ENCODE measurements at regions not wholly inside any gene's neighbourhood (a gene's known extent, or its start where the extent isn't known, plus 50 kb on each side); places are given as distances from the start of the nearest gene placed in this dataset.

- Mint-ChIP-seq H3K27me3 (no peaks in the 10 kb centered on the region), H3K4me3 (no peak overlapping the region), H3K27ac (no peak overlapping the region)
Measured at GRCh38 chr14:71212093-71212492, 304.8 kb downstream of the PCNX1 start.

DNA sequence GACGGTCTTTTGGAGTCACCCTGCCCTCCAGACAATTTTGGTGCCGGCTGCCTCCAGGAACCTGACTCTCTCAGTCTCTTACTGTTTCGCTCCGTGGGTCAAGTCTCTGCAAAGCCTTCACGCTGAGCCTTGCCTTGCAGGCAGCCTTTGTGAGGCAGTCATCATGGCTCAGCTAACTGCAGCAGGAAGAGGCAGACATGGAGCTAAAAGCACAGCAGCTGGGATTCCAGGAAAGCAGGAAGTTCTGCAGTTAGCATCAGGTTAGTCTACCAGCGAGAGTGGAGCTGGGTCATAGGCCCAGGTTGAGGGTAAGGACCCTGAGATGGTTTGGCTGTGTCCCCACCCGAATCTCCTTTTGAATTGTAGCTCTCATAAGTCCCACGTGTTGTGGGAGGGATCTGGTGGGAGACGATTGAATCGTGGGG lies 305.4 kb downstream of the PCNX1 start:
- no peaks in the 10 kb centered on the region for H3K36me3 Mint-ChIP-seq (ENCODE audit: low read depth)
- no peak for DNase-seq
- H3K27me3 Mint-ChIP-seq: no peaks in the 10 kb centered on the region
- peaks cover 7% of the 10 kb centered on the region for H3K9me3 Mint-ChIP-seq
- no peak overlapping the region for H3K27ac Mint-ChIP-seq
- H3K4me1 Mint-ChIP-seq (ENCODE audit: low read depth): peaks cover 15% of the 10 kb centered on the region
- H3K4me3 Mint-ChIP-seq: no peak overlapping the region

More at GRCh38 chr14:71212093-71212492, 304.8 kb downstream of the PCNX1 start:
- DNase-seq: no peak
- Mint-ChIP-seq H3K4me1 (ENCODE audit: low read depth) (peaks cover 10% of the 10 kb centered on the region), H3K36me3 (ENCODE audit: low read depth) (no peaks in the 10 kb centered on the region), H3K9me3 (peaks cover 6% of the 10 kb centered on the region)

GRCh38 chr14:71214241-71214640 lies 307.0 kb downstream of the PCNX1 start:
- no peak for DNase-seq
- H3K27me3 Mint-ChIP-seq: no peaks in the 10 kb centered on the region
- H3K36me3 Mint-ChIP-seq (ENCODE audit: low read depth): peaks cover 4% of the 10 kb centered on the region
- H3K9me3 Mint-ChIP-seq: peaks cover 13% of the 10 kb centered on the region
- no peak overlapping the region for H3K4me3 Mint-ChIP-seq
- peaks cover 30% of the 10 kb centered on the region for H3K4me1 Mint-ChIP-seq (ENCODE audit: low read depth)
- no peak overlapping the region for H3K27ac Mint-ChIP-seq

DNA sequence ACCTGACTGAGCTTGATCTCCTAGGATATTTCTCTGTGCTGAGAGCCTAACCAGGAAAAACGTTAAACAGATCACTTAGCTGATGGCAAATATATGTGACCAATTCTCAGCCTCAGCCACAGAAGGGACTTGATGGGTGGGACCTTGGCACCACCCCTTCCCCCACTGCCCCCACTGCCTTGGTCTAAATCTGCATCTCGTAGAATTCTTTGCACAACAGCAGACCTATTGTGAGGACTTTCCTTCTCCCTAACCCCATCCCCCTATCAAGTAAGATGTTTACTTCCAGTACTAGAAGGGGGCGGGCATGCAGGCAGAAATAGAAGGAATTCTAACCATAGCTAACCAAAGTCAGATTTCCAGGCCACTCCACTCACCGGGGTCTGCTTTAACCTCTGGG lies 313.2 kb downstream of the PCNX1 start:
- Mint-ChIP-seq H3K9me3 (peaks cover 17% of the 10 kb centered on the region), H3K27me3 (no peaks in the 10 kb centered on the region), H3K4me1 (ENCODE audit: low read depth) (peaks cover 37% of the 10 kb centered on the region), H3K4me3 (no peak overlapping the region), H3K27ac (no peak overlapping the region), H3K36me3 (ENCODE audit: low read depth) (peaks cover 4% of the 10 kb centered on the region)
- DNase-seq: no peak

- H3K27ac Mint-ChIP-seq: no peak overlapping the region
- no peak for DNase-seq
- H3K36me3 Mint-ChIP-seq (ENCODE audit: low read depth): peaks cover 4% of the 10 kb centered on the region
- no peak overlapping the region for H3K4me3 Mint-ChIP-seq
- H3K4me1 Mint-ChIP-seq (ENCODE audit: low read depth): peaks cover 37% of the 10 kb centered on the region
- no peaks in the 10 kb centered on the region for H3K27me3 Mint-ChIP-seq
- H3K9me3 Mint-ChIP-seq: peaks cover 17% of the 10 kb centered on the region
Measured at GRCh38 chr14:71221119-71221518, 313.9 kb downstream of the PCNX1 start.

DNA sequence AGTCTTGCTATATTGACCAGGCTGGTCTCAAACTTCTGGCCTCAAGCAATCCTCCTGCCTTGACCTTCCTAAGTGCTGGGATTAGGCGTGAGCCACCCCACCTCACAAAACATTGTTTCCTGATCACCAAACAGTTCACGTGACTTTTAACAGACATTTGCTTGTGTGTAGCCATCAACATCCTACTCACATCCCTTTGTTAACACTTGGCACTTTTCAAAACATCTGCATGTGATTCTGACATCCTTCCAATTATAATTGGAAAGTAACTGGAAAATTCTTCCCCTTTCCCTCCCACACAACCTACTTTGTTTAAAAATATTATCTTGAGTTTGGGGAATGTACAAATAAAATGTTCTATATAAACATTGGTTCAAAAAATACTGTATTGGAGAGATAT lies 317.9 kb downstream of the PCNX1 start:
- H3K4me3 Mint-ChIP-seq: no peak overlapping the region
- H3K27ac Mint-ChIP-seq: no peak overlapping the region
- H3K36me3 Mint-ChIP-seq (ENCODE audit: low read depth): no peaks in the 10 kb centered on the region
- no peaks in the 10 kb centered on the region for H3K27me3 Mint-ChIP-seq
- DNase-seq: no peak
- peaks cover 3% of the 10 kb centered on the region for H3K9me3 Mint-ChIP-seq
- H3K4me1 Mint-ChIP-seq (ENCODE audit: low read depth): peaks cover 10% of the 10 kb centered on the region

DNA sequence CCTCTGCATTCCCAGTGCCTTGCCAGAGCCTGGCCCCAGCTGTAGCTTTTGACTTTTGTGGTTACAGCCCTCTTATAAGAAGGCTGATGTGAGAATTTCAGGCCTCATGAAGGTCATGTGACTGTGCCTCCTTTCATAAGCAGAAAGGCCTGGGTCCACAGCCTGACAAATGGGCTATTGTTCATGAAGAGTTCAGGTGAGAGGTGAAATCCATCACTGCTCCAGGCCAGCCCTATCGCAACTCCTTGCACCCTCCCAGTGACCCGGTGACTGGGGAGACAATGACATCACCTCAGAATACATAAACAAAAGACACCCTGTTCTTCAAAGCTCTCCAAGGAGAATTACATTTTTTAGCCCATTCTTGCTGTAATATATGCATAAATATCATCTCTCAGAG lies 321.5 kb downstream of the PCNX1 start:
- Mint-ChIP-seq H3K27me3 (no peaks in the 10 kb centered on the region), H3K27ac (no peak overlapping the region), H3K4me3 (no peak overlapping the region), H3K9me3 (no peaks in the 10 kb centered on the region), H3K4me1 (ENCODE audit: low read depth) (peaks cover 3% of the 10 kb centered on the region), H3K36me3 (ENCODE audit: low read depth) (no peaks in the 10 kb centered on the region)
- no peak for DNase-seq

DNA sequence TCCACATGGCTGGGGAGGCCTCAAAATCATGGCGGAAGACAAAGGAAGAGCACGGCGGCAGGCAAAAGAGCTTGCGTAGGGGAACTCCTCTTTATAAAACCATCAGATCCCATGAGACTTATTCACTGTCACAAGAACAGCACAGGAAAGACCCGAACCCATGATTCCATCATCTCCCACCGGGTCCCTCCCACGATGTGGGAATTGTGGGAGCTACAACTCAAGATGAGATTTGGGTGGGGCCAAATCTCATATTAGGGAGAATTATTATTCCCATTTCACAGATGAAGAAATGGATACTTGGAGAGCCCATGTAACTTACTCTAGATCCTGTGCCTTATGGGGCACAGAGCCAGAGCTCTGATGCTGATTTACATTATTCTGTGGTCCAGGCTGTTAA lies 322.6 kb downstream of the PCNX1 start:
- Mint-ChIP-seq H3K27ac (no peak overlapping the region), H3K9me3 (no peaks in the 10 kb centered on the region), H3K4me3 (no peak overlapping the region), H3K4me1 (ENCODE audit: low read depth) (peaks cover 3% of the 10 kb centered on the region), H3K36me3 (ENCODE audit: low read depth) (no peaks in the 10 kb centered on the region), H3K27me3 (no peaks in the 10 kb centered on the region)
- no peak for DNase-seq

DNA sequence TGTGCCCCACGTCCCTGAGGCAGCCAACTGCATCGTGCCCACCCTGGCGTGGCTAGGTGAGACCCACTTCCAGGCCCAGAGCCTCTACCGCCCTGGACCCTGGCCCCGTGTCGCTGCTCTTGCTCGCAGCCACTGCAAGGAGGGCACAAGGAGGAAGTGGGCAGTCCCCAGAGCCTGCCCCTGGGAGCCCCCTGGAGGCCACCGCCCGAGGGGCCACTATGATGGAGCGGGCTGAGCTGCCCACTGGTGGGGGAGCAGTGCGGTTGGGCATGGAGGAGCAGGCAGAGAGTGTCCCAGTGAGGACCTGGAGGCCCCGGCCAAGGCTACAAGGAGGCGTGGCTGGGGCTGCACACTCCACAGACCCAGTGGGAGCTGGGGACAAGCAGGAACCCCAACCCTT lies 323.6 kb downstream of the PCNX1 start:
- Mint-ChIP-seq H3K27ac (no peak overlapping the region), H3K4me1 (ENCODE audit: low read depth) (peaks cover 3% of the 10 kb centered on the region), H3K27me3 (no peaks in the 10 kb centered on the region), H3K9me3 (no peaks in the 10 kb centered on the region), H3K4me3 (no peak overlapping the region), H3K36me3 (ENCODE audit: low read depth) (no peaks in the 10 kb centered on the region)
- no peak for DNase-seq

DNA sequence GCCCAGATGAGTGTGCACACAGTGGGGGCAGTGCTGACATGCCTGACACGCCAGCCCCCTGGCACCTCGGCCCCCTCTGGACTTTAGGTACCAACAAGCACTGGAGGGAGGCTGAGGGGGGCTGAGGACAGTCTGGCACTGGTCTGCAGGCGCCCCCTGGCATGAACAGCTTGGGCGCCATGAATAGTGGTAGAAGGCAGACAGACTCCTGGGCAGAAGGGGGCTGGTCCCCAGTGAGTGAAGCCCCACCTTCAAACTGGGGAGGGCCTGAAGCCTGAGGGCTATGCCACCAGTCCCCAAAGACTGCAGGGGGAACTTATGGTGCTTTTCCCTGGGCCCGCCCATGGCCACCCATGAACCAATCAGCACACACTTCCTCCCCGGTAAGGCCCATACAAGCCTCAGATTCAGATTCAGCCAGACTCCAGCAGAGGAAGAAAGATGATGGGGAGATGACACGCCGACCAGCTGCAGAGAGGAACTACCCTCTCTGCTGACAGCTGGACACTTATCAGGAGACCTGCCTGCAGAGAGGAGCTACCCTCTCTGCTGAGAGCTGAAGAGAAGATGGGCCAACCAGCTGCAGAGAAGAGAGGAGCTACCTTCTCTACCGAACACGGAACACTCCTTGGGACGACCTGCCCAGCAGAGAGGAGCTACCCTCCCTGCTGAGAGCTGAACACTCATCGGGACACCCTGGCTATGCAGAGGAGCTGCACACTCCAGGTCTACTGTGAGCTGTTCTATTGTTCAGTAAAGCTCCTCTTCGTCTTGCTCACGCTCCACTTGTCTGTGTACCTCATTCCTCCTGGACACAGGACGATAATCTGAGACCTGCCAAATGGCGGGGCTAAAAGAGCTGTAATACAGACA lies 324.5 kb downstream of the PCNX1 start:
- Mint-ChIP-seq H3K27ac (no peak overlapping the region), H3K36me3 (ENCODE audit: low read depth) (no peaks in the 10 kb centered on the region), H3K4me1 (ENCODE audit: low read depth) (peaks cover 3% of the 10 kb centered on the region), H3K9me3 (no peaks in the 10 kb centered on the region), H3K4me3 (no peak overlapping the region), H3K27me3 (no peaks in the 10 kb centered on the region)
- DNase-seq: no peak

- no peak for DNase-seq
- no peaks in the 10 kb centered on the region for H3K9me3 Mint-ChIP-seq
Measured at GRCh38 chr14:71232506-71232905, 325.2 kb downstream of the PCNX1 start.

GRCh38 chr14:71235875-71236274 lies 328.6 kb downstream of the PCNX1 start:
- Mint-ChIP-seq H3K27ac (no peak overlapping the region), H3K4me1 (ENCODE audit: low read depth) (no peaks in the 10 kb centered on the region), H3K27me3 (no peaks in the 10 kb centered on the region), H3K36me3 (ENCODE audit: low read depth) (no peaks in the 10 kb centered on the region), H3K4me3 (no peak overlapping the region), H3K9me3 (no peaks in the 10 kb centered on the region)
- no peak for DNase-seq

More at GRCh38 chr14:71232506-71232905, 325.2 kb downstream of the PCNX1 start:
- no peak overlapping the region for H3K27ac Mint-ChIP-seq
- no peaks in the 10 kb centered on the region for H3K36me3 Mint-ChIP-seq (ENCODE audit: low read depth)
- H3K4me1 Mint-ChIP-seq (ENCODE audit: low read depth): peaks cover 3% of the 10 kb centered on the region
- H3K27me3 Mint-ChIP-seq: no peaks in the 10 kb centered on the region
- H3K4me3 Mint-ChIP-seq: no peak overlapping the region

- no peaks in the 10 kb centered on the region for H3K4me1 Mint-ChIP-seq (ENCODE audit: low read depth)
- no peaks in the 10 kb centered on the region for H3K9me3 Mint-ChIP-seq
- no peaks in the 10 kb centered on the region for H3K27me3 Mint-ChIP-seq
- no peaks in the 10 kb centered on the region for H3K36me3 Mint-ChIP-seq (ENCODE audit: low read depth)
- no peak for DNase-seq
- no peak overlapping the region for H3K27ac Mint-ChIP-seq
- no peak overlapping the region for H3K4me3 Mint-ChIP-seq
Measured at GRCh38 chr14:71236487-71236886, 329.2 kb downstream of the PCNX1 start.

GRCh38 chr14:71237556-71237955 lies 330.3 kb downstream of the PCNX1 start:
- DNase-seq: no peak
- Mint-ChIP-seq H3K36me3 (ENCODE audit: low read depth) (no peaks in the 10 kb centered on the region), H3K27ac (no peak overlapping the region), H3K27me3 (no peaks in the 10 kb centered on the region), H3K4me3 (no peak overlapping the region), H3K9me3 (no peaks in the 10 kb centered on the region), H3K4me1 (ENCODE audit: low read depth) (peaks cover 4% of the 10 kb centered on the region)

GRCh38 chr14:71238835-71239234 lies 331.6 kb downstream of the PCNX1 start:
- Mint-ChIP-seq H3K9me3 (no peaks in the 10 kb centered on the region), H3K36me3 (ENCODE audit: low read depth) (no peaks in the 10 kb centered on the region), H3K4me3 (no peak overlapping the region), H3K27ac (no peak overlapping the region), H3K27me3 (no peaks in the 10 kb centered on the region), H3K4me1 (ENCODE audit: low read depth) (peaks cover 4% of the 10 kb centered on the region)
- DNase-seq: no peak

All from activated T-cell treated with anti-CD3 and anti-CD28 coated beads, Interleukin-2, amount 50 U/mL, for 24 hours (primary cell).